Hematopoietic multipotent progenitor cell (in vitro differentiated cells): ENCODE measurements at regions not wholly inside any gene's neighbourhood (a gene's known extent, or its start where the extent isn't known, plus 50 kb on each side); places are given as distances from the start of the nearest gene placed in this dataset.

Experiments
- DNase-seq, 3 donors: peaks; one replicate each; pipeline ENCODE4 v3.0.0-alpha.2; 2011 to 2015; ENCODE audit warnings: low read depth in 2 of 3, low spot score in 2 of 3

GRCh38 chr12:47561746-47562145 lies 144.1 kb downstream of the RPAP3 start:
- DNase-seq: no peak

GRCh38 chr12:47560415-47560814 lies 145.4 kb downstream of the RPAP3 start:
- DNase-seq: peak in 1 of 3 donors; percentile 7

GRCh38 chr12:47558625-47559345 lies 147.0 kb downstream of the RPAP3 start:
- no peak for DNase-seq

- no peak for DNase-seq
These were observed 148.4 kb downstream of the RPAP3 start for GRCh38 chr12:47557386-47557785.

- no peak for DNase-seq
These were observed 149.4 kb downstream of the RPAP3 start for GRCh38 chr12:47556261-47557030.

- DNase-seq: no peak
These were observed 151.7 kb downstream of the RPAP3 start for GRCh38 chr12:47554046-47554653.

GRCh38 chr12:47553266-47553665 lies 152.6 kb downstream of the RPAP3 start:
- DNase-seq: no peak

GRCh38 chr12:47551426-47551851 lies 154.4 kb downstream of the RPAP3 start:
- DNase-seq: no peak

GRCh38 chr12:47549258-47549657 lies 156.6 kb downstream of the RPAP3 start:
- no peak for DNase-seq

- no peak for DNase-seq
These were observed 157.4 kb downstream of the RPAP3 start for GRCh38 chr12:47548401-47548800.

GRCh38 chr12:47547077-47547476 lies 158.8 kb downstream of the RPAP3 start:
- DNase-seq: no peak

GRCh38 chr12:47545938-47546609 lies 159.8 kb downstream of the RPAP3 start:
- DNase-seq: no peak

- DNase-seq: peak in 1 of 3 donors; percentile 2
These were observed 171.1 kb downstream of the RPAP3 start for GRCh38 chr12:47534695-47535094.

GRCh38 chr12:47530050-47530449 lies 175.8 kb downstream of the RPAP3 start:
- no peak for DNase-seq

- no peak for DNase-seq
These were observed 178.0 kb downstream of the RPAP3 start for GRCh38 chr12:47527816-47528215.

GRCh38 chr12:47520029-47520428 lies 185.8 kb downstream of the RPAP3 start:
- DNase-seq: no peak

GRCh38 chr12:47517122-47517521 lies 188.7 kb downstream of the RPAP3 start:
- DNase-seq: no peak

GRCh38 chr12:47509398-47509851 lies 196.4 kb downstream of the RPAP3 start:
- DNase-seq: no peak

GRCh38 chr12:47507221-47507620 lies 198.6 kb downstream of the RPAP3 start:
- no peak for DNase-seq

GRCh38 chr12:47504775-47505446 lies 200.9 kb downstream of the RPAP3 start:
- DNase-seq: no peak
